AG08395 (cell line): ENCODE measurements at regions not wholly inside any gene's neighbourhood (a gene's known extent, or its start where the extent isn't known, plus 50 kb on each side); places are given as distances from the start of the nearest gene placed in this dataset.
"Not testable (repeated sequence)": the region's sequence is repeated elsewhere in the genome, so short reads cannot be mapped to it uniquely, and the experiment has no call there.

Source experiments
- DNase-seq: peaks from one replicate; pipeline ENCODE4 v3.0.0; 2012; ENCODE audit warnings: mixed read lengths, low spot score

DNA sequence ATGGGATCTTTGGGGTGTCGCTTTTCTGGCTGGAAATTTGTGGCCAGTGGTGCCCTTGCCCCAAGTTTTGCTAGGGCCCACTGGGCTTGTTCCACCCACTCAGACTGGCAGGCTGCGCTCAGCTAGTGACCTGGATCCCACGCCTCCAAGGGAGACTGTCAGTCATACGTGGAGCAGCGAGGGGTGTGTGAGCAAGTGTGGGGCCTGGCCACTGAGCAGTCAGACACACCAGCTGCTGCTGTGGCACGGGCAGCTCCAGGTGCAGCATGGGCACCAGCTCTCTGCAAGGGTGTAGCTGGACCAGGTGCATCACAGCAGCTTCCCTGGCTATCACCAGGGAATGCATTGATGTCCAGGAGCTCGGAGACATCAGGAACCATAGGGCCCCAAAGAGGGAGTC is 327.0 kb downstream of the NR4A2 start:
- DNase-seq, result no peak

DNA sequence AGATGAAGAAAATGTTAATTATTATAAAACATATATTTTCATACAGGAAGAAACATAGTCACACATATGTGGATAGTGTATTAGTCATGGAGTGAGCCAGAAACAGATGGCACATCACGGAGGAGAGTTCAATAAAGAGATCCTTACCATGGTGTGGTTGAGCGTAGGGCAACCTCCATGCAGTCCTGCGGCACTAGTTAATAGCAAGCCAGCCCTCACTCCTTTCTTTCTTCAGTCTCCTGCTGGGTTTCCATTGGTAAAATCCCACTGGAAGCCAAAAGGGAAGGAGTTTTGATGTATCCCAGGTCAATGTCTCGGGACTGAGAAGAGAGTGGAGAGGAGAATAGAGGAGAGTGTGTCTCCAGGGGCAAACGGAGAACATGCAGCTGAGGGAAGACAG is 328.1 kb downstream of the NR4A2 start:
- DNase-seq, result no peak

DNA sequence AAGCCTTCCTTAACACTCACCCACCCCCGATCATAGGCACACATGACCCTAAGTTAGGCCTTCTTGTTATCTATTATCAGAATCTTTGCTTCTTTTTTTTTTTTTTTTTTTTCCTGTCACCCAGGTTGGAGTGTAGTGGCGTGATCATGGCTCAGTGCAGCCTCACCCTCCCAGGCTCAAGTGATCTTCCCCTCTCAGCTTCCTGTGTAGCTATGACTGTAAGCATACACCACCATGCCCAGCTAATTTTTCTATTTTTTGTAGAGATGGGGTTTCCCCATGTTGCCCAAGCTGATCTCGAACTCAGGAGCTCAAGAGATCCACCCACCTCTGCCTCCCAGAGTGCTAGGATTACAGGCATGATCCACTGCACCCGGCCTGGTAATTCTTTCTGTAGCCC is 328.7 kb downstream of the NR4A2 start:
- no peak for DNase-seq

DNA sequence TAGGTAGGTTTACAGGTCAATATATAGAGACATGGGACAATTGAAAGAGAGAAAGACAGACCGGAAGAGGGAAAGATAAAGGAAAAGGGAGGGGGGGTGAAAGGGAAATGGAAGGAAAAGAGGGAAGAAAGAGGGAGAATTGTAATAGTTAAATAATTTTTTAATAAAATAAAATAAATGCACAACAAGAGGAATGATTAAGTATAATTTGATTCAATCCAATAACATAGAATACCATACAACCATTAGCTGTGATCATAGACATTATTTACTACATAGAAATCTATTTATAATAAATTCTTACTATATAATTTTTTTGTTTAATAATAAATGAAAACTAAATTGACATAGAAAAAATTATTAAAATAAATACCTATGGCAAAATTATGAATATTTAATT is 330.7 kb downstream of the NR4A2 start:
- no peak for DNase-seq

DNA sequence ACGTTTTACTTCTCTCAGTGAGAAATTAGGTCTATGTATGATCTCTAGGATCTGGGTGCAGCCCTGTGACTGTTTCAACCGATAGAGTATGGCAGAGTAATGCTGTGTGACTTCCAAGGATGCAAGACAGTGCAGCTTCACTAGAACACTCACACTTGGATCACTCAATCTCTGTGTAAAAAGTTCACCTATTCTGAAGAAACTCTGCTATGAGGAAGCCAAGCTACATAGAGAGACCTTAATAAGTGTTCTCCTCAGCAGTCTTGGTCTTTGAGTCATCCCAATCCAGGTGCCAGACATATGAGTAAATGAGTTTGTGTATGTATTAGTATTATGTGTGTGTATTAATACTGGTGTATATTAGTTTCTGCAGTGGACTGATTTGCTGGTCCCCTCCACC is 335.0 kb downstream of the NR4A2 start:
- DNase-seq, result no peak

DNA sequence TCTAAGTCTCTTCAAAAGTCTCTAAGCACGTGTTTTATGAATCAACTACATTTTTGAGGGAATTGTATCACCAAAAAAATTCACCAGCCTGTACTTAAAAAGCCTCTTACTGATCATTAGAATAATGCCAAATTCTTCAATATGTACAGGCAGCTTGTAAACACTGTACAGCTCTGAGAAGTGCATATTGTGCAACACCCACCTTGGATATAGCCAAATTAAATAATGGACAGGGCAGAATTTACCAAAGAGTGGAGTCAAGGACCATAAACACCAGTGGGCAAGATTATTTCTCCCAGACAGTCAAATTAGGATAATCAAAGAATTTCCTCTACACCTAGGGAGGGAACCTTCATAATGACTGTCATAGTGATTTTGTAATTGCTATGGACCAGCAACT is 338.2 kb downstream of the NR4A2 start:
- no peak for DNase-seq

DNA sequence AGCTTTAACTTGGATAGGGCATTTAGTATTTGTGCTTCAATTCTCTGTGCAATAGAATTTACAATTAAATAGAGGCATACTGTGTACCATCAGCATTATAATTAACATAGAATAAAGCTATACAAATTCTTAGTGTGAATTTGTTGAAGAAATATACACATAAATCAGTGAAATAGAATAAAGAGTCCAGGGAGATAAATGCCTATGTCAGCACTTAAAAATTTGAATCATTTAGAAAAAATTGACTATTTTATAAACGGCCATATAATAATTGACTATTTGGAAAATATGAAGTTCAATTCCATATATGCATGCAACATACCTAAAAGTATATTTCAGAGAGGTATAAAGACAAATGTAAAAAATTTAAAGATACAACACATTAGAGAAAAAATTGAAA is 348.7 kb downstream of the NR4A2 start:
- DNase-seq, result no peak

DNA sequence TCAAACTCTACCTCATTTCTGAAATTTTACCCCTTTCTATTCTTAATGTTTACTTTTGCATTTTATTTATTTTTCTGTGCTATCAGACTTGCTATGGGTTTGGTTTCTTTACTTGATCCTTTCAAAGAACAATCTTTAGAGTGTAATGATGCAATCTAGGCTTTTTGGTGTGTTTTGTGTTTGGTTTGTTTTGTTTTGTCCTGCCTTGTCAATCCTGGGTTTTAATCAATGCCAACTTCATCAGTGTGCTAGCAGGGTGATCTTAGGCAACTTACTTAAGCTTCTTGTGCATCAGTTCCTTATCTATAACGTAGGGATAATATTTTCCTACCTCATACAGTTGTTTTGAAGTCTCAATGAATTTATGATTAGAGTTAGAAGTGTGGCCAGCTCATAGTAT is 350.4 kb downstream of the NR4A2 start:
- no peak for DNase-seq

DNA sequence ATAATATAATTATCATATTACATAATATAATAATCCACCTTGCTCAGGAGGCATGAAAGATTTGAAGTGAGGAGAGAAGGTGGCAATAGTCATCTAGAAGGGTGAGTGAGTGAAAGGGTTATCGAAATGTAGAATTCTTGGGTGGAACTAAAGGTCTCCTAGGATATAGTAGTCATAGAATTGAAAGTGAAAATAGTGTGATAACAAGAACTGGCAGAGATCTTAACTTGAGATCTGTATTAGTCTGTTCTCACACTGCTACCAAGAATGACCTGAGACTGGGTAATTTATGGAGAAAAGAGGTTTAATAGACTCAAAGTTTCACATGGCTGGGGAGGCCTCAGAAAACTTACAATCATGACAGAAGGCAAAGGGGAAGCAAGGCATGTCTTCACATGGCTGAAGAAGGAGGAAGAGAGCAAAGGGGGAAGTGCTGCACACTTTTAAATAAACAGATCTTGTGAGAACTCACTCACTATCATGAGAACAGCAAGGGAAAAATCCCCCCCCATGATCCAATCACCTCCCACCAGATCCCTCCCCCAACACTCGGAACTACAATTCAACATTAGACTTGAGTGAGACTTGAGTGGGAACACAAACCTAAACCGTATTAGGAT is 351.5 kb downstream of the NR4A2 start:
- no peak for DNase-seq

DNA sequence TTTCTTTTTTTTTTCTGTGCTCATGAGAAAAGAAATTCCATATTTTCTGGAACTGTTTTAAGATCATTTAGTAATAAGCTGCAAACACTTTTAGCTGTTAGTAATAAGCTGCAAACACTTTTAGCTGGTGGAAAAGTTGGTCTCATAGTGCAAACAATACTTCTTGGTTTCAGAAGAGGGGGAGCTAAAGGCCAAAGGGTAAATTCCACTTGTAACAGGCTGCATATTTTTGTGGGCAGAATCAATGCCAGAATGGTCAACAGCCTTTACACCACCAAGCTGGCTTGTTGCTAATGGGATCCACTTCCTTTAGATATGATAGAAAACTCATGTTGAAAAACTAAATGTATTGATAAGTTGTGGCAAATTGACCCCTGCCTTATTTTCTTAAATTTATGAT is 356.8 kb downstream of the NR4A2 start:
- DNase-seq, result no peak

DNA sequence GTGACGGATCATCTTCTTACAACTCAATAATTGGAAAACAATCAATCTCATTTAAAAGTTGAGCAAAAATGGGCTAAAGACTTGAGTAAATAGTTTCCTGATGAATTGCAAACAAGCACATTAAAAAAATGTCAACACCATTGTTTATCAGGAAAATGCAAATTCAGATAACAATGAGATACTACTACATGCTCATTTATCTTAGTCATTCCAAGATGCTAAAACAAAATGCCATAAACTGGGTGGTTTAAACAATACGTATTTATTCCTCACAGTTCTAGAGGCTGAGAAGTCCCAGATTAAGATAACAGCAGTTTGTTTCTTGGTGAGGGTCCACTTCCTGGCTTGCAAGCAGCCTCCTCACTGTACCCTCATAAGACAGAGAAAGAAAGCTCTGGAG is 359.6 kb downstream of the NR4A2 start:
- DNase-seq, result no peak

DNA sequence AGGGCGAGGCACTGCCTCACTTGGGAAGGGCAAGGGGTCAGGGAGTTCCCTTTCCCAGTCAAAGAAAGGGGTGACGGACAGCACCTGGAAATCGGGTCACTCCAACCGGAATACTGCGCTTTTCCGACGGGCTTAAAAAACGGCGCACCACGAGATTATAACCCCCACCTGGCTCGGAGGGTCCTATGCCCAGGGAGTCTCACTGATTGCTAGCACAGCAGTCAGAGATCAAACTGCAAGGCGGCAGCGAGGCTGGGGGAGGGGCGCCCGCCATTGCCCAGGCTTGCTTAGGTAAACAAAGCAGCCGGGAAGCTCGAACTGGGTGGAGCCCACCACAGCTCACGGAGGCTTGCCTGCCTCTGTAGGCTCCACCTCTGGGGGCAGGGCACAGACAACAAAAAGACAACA is 366.5 kb downstream of the NR4A2 start:
- not testable (repeated sequence) for DNase-seq

DNA sequence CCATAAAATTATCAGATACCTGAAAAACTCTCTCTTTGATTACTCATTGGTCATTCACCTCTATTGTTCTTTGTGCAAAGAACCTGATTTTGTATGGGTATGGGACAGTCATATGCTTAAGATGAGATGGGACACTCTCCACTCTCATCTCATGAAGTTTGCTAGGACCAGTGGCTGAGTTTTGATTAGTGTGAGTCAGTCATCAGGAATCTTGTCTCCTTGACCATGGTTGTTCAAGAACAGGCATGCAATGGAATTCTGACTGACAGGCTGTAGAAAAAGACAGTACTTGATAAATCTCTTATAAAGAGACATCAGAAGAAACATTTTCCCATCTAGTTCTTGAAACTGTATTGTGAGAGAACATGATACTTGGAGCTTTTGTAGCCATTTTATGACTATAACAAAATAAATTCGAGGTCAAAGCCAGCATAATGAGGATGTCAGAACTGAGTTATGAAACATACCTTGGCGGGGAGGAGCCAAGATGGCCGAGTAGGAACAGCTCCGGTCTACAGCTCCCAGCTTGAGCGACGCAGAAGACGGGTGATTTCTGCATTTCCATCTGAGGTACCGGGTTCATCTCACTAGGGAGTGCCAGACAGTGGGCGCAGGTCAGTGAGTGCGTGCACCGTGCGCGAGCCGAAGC is 367.0 kb downstream of the NR4A2 start:
- DNase-seq, result no peak

DNA sequence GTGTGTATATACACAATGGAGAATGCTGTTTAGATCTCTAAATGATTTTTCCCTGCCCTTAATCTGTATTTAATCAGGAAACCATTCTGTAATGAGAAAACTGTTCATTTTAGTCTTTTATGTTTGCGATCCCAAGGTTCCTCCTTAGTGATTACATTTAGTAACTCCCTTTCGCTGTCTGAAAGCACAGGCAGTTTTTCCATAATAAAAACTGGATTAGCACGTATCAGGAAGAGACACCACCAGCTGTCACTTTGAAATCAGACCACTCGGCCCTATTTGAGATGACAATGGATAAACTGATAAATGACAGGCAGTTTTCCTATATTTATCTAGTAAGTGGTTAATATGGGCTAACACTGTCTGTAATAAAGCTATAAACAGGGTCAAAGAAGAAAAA is 370.9 kb downstream of the NR4A2 start:
- no peak for DNase-seq

DNA sequence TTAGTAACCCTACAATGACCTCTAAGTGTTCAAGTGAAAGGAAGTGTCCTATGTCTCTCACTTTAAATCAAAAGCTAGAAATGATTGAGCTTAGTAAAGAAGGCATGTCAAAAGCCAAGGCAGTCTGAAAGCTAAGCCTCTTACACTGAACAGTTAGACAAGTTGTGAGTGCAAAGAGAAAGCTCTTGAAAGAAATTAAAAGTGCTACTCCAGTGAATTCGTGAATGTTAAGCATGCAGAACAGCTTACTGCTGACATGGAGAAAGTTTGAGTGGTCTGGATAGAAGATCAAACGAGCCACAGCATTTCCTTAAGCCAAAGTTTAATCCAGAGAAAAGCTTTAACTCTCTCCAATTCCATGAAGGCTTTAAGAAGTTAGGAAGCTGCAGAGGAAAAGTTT is 373.7 kb downstream of the NR4A2 start:
- DNase-seq, result no peak

DNA sequence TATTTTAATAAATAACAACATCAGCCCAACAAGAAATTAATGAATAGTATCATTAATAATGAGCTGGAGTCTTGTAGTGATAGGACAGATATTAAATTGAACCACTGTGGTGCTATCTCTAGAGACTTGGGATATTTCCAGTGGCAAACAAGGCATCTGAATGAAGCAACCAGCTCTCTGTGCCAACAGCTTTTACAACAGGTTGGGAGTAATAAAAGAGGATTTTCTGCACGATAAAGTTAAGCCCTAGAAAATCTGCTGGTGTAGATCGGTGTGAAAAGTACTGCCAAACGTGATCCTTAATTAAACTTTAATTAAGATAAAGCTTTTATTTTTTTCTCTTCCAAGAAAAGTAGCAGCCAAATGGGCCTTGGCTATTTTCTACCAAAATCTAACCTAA is 385.5 kb downstream of the NR4A2 start:
- no peak for DNase-seq

DNA sequence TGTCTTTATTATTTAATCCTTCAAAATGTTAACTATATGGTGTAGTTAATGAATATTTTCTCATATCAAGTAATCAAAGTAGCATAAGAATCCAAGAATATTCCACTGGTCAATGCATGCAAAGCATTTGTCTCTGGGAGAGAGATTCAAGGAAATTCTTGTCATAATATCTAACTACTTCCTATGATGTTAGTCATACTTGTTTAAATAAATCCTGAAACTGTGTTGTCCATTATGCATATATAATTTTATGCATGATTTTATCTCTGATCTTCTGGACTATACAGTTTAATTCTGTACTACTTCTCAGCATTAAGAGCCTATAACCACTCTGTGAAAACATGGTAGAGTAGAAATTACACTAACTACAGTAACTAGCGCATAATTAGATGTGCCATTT is 388.3 kb downstream of the NR4A2 start:
- no peak for DNase-seq

DNA sequence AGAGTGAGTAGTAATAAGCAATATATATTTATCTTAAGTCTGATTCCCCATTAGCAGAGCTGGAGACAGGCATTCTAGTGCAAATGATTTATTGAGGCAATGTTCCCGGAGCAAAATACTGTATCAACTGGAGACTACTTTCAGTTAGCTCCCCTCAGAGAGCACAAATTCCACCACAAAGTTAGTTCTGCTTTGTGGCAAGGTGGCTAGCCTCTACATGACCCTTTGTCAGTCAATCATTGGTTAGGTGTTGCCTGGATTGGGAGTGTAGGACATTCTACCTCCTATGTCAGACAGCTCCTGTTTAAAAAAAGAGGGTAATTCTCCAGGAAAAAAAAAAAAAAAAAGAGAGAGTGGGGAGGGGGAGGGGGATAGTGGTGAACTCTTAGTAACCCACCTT is 402.2 kb downstream of the NR4A2 start:
- DNase-seq, result no peak

DNA sequence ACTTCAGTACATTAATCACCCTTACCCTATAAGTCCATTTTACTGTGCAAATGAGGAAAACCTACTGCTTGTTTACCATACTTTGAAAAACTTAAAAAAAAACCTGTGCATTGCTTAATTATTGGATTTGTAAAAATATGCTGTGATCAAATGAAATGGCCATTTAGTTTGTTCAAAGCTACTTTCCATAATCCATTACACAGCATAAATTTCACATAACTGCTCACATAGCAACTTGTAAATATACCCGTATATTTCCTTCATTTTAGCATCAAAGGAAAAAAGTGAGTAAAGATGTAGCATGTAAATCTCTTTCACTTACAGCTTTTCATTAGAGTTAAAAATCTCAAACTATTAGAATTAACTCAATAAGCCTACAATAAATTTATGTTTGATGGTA is 415.1 kb downstream of the NR4A2 start:
- no peak for DNase-seq

DNA sequence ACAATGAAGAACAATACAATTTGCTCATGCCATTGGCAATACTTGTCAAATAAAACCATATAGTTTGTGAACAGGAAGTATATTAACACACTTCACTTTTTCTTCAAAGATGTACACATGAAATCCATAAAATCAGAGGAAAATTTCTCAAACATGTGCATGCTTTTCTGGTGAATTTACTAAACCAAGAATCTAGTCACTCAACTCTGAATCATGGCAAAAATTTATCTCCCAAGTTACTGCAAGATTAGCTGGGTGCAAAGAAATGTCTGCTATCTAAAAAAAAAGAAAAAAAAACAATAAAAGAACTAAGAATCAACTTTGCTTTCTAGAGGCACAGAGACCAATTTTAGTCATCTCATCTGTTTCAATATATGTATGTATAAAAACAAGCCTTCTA is 419.2 kb downstream of the NR4A2 start:
- no peak for DNase-seq

DNA sequence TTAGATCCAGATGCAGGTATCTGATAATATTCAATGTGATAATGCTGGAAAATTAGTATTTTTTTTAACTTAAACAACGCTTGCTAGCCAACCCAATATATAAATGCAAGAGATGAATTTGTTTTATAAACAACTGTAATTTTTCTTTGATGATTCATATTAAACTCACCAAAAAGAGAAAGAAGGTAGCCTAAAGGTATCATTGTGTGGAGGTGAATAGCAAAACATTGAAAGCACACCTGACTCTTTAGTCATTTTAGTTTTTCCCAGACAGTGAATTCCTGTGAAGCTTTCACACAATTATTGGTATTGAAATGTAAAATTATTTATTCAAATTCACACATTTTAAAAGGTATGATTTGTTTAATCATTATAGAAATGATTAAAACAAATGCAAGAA is 424.0 kb downstream of the NR4A2 start:
- no peak for DNase-seq

DNA sequence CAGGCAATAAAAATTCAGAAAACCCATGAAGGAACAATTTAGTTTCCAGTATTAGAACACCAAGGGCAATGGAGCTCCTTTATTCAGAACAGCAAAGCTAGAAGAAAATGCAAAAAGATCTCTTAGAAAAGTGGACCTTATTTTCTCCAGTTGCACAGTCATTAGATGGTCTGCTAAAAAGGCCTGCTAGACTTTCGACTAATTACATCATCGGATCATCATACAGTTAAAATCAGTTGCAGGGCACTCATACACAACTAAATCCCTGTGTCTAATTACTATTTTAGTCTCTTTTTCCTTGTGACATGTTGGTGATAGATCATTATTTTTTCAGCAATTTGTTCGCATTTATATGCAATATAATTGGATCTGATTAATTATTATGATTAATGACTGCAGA is 425.3 kb downstream of the NR4A2 start:
- DNase-seq, result no peak

DNA sequence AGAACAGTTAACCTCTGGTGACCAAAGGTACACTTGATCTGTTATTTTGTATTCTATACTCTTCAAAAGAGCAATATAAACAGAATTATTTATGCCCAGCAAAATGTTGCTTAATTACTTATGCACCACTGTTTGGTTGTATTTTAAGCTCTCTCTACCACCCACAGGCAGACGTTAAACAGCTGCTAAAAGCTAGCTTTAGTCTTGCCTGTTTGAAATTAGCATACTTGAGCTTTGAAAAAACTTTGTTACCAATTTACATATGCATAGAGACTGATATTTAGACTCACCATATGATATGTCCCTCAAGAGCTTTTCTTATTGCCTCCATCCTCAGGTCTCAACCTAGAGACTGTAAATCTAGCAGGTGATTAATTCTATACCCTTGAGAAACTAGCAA is 426.9 kb downstream of the NR4A2 start:
- no peak for DNase-seq

DNA sequence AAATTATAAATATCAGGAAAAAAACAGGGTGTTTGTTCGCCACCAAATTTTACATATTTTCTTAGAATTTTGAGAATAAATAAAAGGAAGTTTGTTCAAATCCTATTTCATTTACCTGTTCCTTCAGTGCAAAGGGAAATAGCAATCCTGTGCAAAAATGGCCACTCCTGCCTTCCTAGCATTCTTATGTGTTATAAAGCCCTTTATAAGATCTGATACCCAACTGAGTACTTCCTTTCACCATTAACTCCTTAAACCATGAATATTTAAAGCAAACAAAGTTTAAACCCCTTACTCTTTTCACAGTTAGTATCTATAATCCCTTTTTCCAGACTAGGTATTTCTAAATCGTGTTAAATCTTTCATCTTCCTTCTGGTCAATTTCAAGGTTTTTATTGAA is 427.8 kb downstream of the NR4A2 start:
- no peak for DNase-seq

DNA sequence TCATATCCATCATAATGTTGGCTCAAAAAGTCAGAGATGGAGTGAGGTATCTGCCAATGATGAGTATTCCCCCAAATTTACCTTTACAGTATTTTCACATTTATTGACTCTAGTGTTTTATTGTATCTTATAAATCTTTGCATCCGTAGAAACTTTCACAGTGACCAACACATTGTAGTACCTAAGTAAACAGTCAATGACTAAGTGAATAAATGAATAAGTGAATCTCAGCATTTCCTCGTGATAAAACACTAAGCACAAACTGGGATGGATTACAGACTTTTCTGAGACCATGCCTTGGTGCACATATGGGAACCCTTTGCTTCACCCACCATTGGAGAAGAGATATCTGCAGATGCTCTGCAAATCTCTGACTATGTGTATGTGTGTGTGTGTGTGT is 429.9 kb downstream of the NR4A2 start:
- DNase-seq, result no peak
